CD14-positive monocyte (primary cell): ENCODE measurements at regions not wholly inside any gene's neighbourhood (a gene's known extent, or its start where the extent isn't known, plus 50 kb on each side); places are given as distances from the start of the nearest gene placed in this dataset.

Experiments used
- DNase-seq, 3 donors: peaks; one replicate each; pipeline ENCODE4 v3.0.0-alpha.2; 2011 to 2022
- H2AFZ ChIP-seq: 2 replicates; pipeline ENCODE4 v1.6.0; 2012; ENCODE audit warnings: mild to moderate bottlenecking, low read depth, low read length, inconsistent platforms; ENCODE audit not compliant: insufficient read depth, poor library complexity, severe bottlenecking
- H3K27ac ChIP-seq, 2 donors: 1 replicate in 1 of 2; 2 replicates in 1 of 2; pipeline ENCODE4 v1.5.1; 2012 to 2013; ENCODE audit warnings: low read length in 2 of 2, control low read depth in 1 of 2, inconsistent platforms in 1 of 2, low read depth in 1 of 2, mild to moderate bottlenecking in 1 of 2
- H3K27me3 ChIP-seq, 2 donors: one replicate each; pipeline versions ENCODE4 v1.6.0 to v1.6.1; 2011 to 2013; ENCODE audit warnings: low read length in 2 of 2; ENCODE audit not compliant: control insufficient read depth in 2 of 2, insufficient read depth in 2 of 2
- H3K36me3 ChIP-seq, 2 donors: replicated peaks in 1 of 2; 1 replicate in 1 of 2; 2 replicates in 1 of 2; pipeline versions ENCODE4 v1.5.1 to v1.6.1; 2012 to 2013; ENCODE audit warnings: low read length in 2 of 2, control low read depth in 1 of 2, inconsistent platforms in 1 of 2, mild to moderate bottlenecking in 1 of 2; ENCODE audit not compliant: insufficient read depth in 2 of 2, control insufficient read depth in 1 of 2
- H3K4me1 ChIP-seq, 2 donors: 1 replicate in 1 of 2; 2 replicates in 1 of 2; pipeline versions ENCODE4 v1.5.1 to v1.6.1; 2012 to 2013; ENCODE audit warnings: low read length in 2 of 2, control low read depth in 1 of 2, inconsistent platforms in 1 of 2, mild to moderate bottlenecking in 1 of 2, moderate library complexity in 1 of 2; ENCODE audit not compliant: insufficient read depth in 2 of 2, control insufficient read depth in 1 of 2
- H3K4me2 ChIP-seq: replicated peaks from 2 replicates; pipeline ENCODE3; 2012; ENCODE audit warnings: low read length, moderate library complexity, mild to moderate bottlenecking; ENCODE audit not compliant: poor library complexity, severe bottlenecking; ENCODE audit errors: extremely low read depth
- H3K4me3 ChIP-seq, 3 experiments: fragments of 200-600 bp in 1 of 3; sonication (generic) in 1 of 3; replicated peaks in 1 of 3; 1 replicate in 2 of 3; 2 replicates in 1 of 3; pipeline ENCODE4 v1.5.1; 2011 to 2013; ENCODE audit warnings: low read length in 3 of 3, mild to moderate bottlenecking in 3 of 3, control low read depth in 2 of 3, low read depth in 2 of 3, inconsistent platforms in 1 of 3, moderate library complexity in 1 of 3
- H3K79me2 ChIP-seq: 2 replicates; pipeline ENCODE4 v1.6.0; 2012; ENCODE audit warnings: mild to moderate bottlenecking, control low read depth, inconsistent platforms, low read length, moderate library complexity; ENCODE audit not compliant: insufficient read depth
- H3K9ac ChIP-seq: 2 replicates; pipeline ENCODE4 v1.6.0; 2017; ENCODE audit warnings: low read length, mild to moderate bottlenecking; ENCODE audit not compliant: insufficient read depth, poor library complexity, severe bottlenecking
- H3K9me3 ChIP-seq, 2 donors: replicated peaks in 1 of 2; 1 replicate in 1 of 2; 2 replicates in 1 of 2; pipeline versions ENCODE4 v1.5.1 to v1.6.1; 2012 to 2013; ENCODE audit warnings: low read length in 2 of 2, control low read depth in 1 of 2; ENCODE audit not compliant: control insufficient read depth in 1 of 2, insufficient read depth in 1 of 2
- H4K20me1 ChIP-seq: 2 replicates; pipeline ENCODE4 v1.6.0; 2012; ENCODE audit warnings: mild to moderate bottlenecking, low read length, control low read depth, moderate library complexity; ENCODE audit not compliant: insufficient read depth
- H3K27ac Mint-ChIP-seq, 7 donors: one replicate each; pipeline ENCODE4 v1.8.0; 2020; ENCODE audit warnings: mild to moderate bottlenecking in 7 of 7, mixed read lengths in 7 of 7, moderate library complexity in 6 of 7, inconsistent platforms in 2 of 7
- H3K27me3 Mint-ChIP-seq, 3 donors: one replicate each; pipeline ENCODE4 v1.8.0; 2021 to 2022; ENCODE audit warnings: low read depth in 3 of 3, mild to moderate bottlenecking in 3 of 3, mixed read lengths in 3 of 3, moderate library complexity in 3 of 3, inconsistent platforms in 1 of 3
- H3K36me3 Mint-ChIP-seq, 2 donors: one replicate each; pipeline ENCODE4 v1.8.0; 2020; ENCODE audit warnings: mixed read lengths in 2 of 2, inconsistent platforms in 1 of 2, mild to moderate bottlenecking in 1 of 2
- H3K4me1 Mint-ChIP-seq: one replicate; pipeline ENCODE4 v1.8.0; 2020; ENCODE audit warnings: mild to moderate bottlenecking, mixed read lengths
- H3K4me3 Mint-ChIP-seq, 2 donors: one replicate each; pipeline ENCODE4 v1.8.0; 2020; ENCODE audit warnings: mild to moderate bottlenecking in 2 of 2, mixed read lengths in 2 of 2, moderate library complexity in 1 of 2
- H3K9me3 Mint-ChIP-seq, 7 donors: one replicate each; pipeline ENCODE4 v1.8.0; 2020 to 2022; ENCODE audit warnings: mixed read lengths in 7 of 7, mild to moderate bottlenecking in 6 of 7, moderate library complexity in 6 of 7, inconsistent platforms in 2 of 7
- CTCF ChIP-seq: fragments of 200-600 bp; IDR thresholded peaks from one replicate; pipeline ENCODE4 v1.8.0; 2022; ENCODE audit warnings: antibody characterized with exemption, mild to moderate bottlenecking
- WGBS: methylation state at CpG from one replicate; pipeline ENCODE4 v1.1.5; 2013; ENCODE audit warnings: missing lambda C conversion rate; ENCODE audit not compliant: insufficient coverage; 5-methylcytosine and 5-hydroxymethylcytosine counted together
- intact Hi-C, 2 donors: fragments of 100-400 bp; cut with micrococcal nuclease; formaldehyde crosslinking; loops; one replicate each; pipeline versions ENCODE4 v1.15.0 to v1.15.1; 2023

GRCh38 chr20:20829681-20830080 lies 117.2 kb upstream of the RALGAPA2 start:
- no peak overlapping the region for H3K27ac ChIP-seq
- no peak overlapping the region for H3K9ac ChIP-seq
- peaks cover 0 to 7% of the 10 kb centered on the region in 2 donors for H3K9me3 ChIP-seq
- H3K27me3 Mint-ChIP-seq = peaks cover 8 to 30% (median 22%) of the 10 kb centered on the region in 3 donors
- peaks cover 3% of the 10 kb centered on the region for H3K4me1 Mint-ChIP-seq
- no peak for DNase-seq
- no peak overlapping the region for H3K4me3 Mint-ChIP-seq
- H3K36me3 ChIP-seq = no peaks in the 10 kb centered on the region
- TF ChIP-seq CTCF = no peak
- no peak overlapping the region for H3K4me3 ChIP-seq
- no peak overlapping the region for H2AFZ ChIP-seq
- no peaks in the 10 kb centered on the region for H3K27me3 ChIP-seq
- no peaks in the 10 kb centered on the region for H4K20me1 ChIP-seq
- no peak overlapping the region for H3K4me2 ChIP-seq
- H3K36me3 Mint-ChIP-seq = no peaks in the 10 kb centered on the region
- peaks cover 4 to 6% of the 10 kb centered on the region in 2 donors for H3K4me1 ChIP-seq
- intact Hi-C loops = loop anchor here in 1 of 2 donors (10.0 kb wide), 1 partner anchor 115 kb away; the partner anchor contains the start of gene RALGAPA2
- H3K27ac Mint-ChIP-seq = no peak overlapping the region
- no peaks in the 10 kb centered on the region for H3K79me2 ChIP-seq
- peaks cover 6 to 22% (median 12%) of the 10 kb centered on the region in 7 donors for H3K9me3 Mint-ChIP-seq
- WGBS = 88% methylated on average over 2 of the region's 2 CpGs

GRCh38 chr20:20827992-20828597 lies 115.7 kb upstream of the RALGAPA2 start:
- Histone ChIP-seq H3K4me1 (peaks cover 18 to 19% of the 10 kb centered on the region in 2 donors), H3K4me2 (no peak overlapping the region), H4K20me1 (no peaks in the 10 kb centered on the region), H3K9me3 (peaks cover 0 to 7% of the 10 kb centered on the region in 2 donors), H2AFZ (no peak overlapping the region), H3K27ac (no peak overlapping the region), H3K27me3 (no peaks in the 10 kb centered on the region), H3K36me3 (no peaks in the 10 kb centered on the region), H3K79me2 (no peaks in the 10 kb centered on the region), H3K4me3 (no peak overlapping the region), H3K9ac (no peak overlapping the region)
- DNase-seq = no peak
- no peak for TF ChIP-seq CTCF
- H3K4me1 Mint-ChIP-seq = peaks cover 17% of the 10 kb centered on the region
- no peak overlapping the region for H3K4me3 Mint-ChIP-seq
- H3K36me3 Mint-ChIP-seq = peaks cover 0 to 3% of the 10 kb centered on the region in 2 donors
- H3K27me3 Mint-ChIP-seq = peaks cover 6 to 25% (median 18%) of the 10 kb centered on the region in 3 donors
- intact Hi-C loops = loop anchor here in 1 of 2 donors (10.0 kb wide), 1 partner anchor 113 kb away; the partner anchor contains the start of gene RALGAPA2
- WGBS = 100% methylated on average over 1 of the region's 4 CpGs
- H3K27ac Mint-ChIP-seq = no peak overlapping the region
- peaks cover 6 to 22% (median 15%) of the 10 kb centered on the region in 7 donors for H3K9me3 Mint-ChIP-seq
